ENCODE measurements at regions not wholly inside any gene's neighbourhood (a gene's known extent, or its start where the extent isn't known, plus 50 kb on each side); places are given as distances from the start of the nearest gene placed in this dataset.

GRCh38 chr2:7904319-7904718, 777.5 kb upstream of the ID2 start:
- no peak for TF ChIP-seq CTCF (IDR thresholded peaks at IDR 0.05)
- no peak for TF ChIP-seq POLR2A (IDR thresholded peaks at IDR 0.05)
